Right lobe of liver (tissue), 4 donors: ENCODE measurements at regions not wholly inside any gene's neighbourhood (a gene's known extent, or its start where the extent isn't known, plus 50 kb on each side); places are given as distances from the start of the nearest gene placed in this dataset.
"Not testable (repeated sequence)": the region's sequence is repeated elsewhere in the genome, so short reads cannot be mapped to it uniquely, and the experiment has no call there.

ENCODE experiments used
- CTCF ChIP-seq, 4 donors: fragments of 200-600 bp in 3 of 4; fragments of 450-650 bp in 1 of 4; IDR thresholded peaks; one replicate each; pipeline versions ENCODE4 v1.5.1 to v1.8.0; 2016 to 2022; ENCODE audit warnings: antibody characterized with exemption in 4 of 4, mild to moderate bottlenecking in 2 of 4
- POLR2A ChIP-seq: fragments of 450-650 bp; IDR thresholded peaks from one replicate; pipeline ENCODE4 v1.6.1; 2017; ENCODE audit warnings: antibody characterized with exemption, mild to moderate bottlenecking
- donor health status: DM: no; HTN: no; CAD: no.
- donor health status: DM: no; HTN: no; CAD: no.
- donor health status: DM: no; HTN: yes; CAD: no.

GRCh38 chr16:29252311-29252710, 154.2 kb downstream of the NPIPB11 start:
- not testable (repeated sequence) for TF ChIP-seq CTCF (IDR thresholded peaks at IDR 0.05); POLR2A
